ENCODE measurements at regions not wholly inside any gene's neighbourhood (a gene's known extent, or its start where the extent isn't known, plus 50 kb on each side); places are given as distances from the start of the nearest gene placed in this dataset.
A peak's percentile ranks its signal among the peaks of the same experiment; 100 is the strongest.

- Mint-ChIP-seq H3K36me3 (peaks cover 3% of the 10 kb centered on the region; the same call in 1 of the 2 replicates), H3K27ac (no peak overlapping the region), H3K27me3 (ENCODE audit: low read depth) (no peaks in the 10 kb centered on the region), H3K4me3 (no peak overlapping the region), H3K4me1 (peaks cover 2% of the 10 kb centered on the region; the same call in 1 of the 2 replicates), H3K9me3 (peaks cover 18% of the 10 kb centered on the region)
- DNase-seq (ENCODE audit: low spot score) (no peak), ATAC-seq (no peak)
- ChIA-PET POLR2A (no interaction called here), CTCF (interaction anchor here (0.7 kb wide), 1 partner anchor 65 kb away, joined by 3 read pairs; no protein-coding TSS in a partner anchor)
- TF ChIP-seq HMGA2 (CRISPR knock-in tag; IDR thresholded peaks at IDR 0.05) (no peak), PREB (CRISPR knock-in tag; IDR thresholded peaks at IDR 0.05; ENCODE audit: borderline replicate concordance) (no peak), NR2C2 (CRISPR knock-in tag; IDR thresholded peaks at IDR 0.05) (no peak)
Measured at GRCh38 chr7:45987521-45988290, 66.6 kb upstream of the IGFBP3 start.

- ATAC-seq (no peak), DNase-seq (ENCODE audit: low spot score) (no peak)
- Mint-ChIP-seq H3K27me3 (ENCODE audit: low read depth) (no peaks in the 10 kb centered on the region; the same call in 1 of the 2 replicates), H3K36me3 (peaks cover 9% of the 10 kb centered on the region), H3K9me3 (peaks cover 18% of the 10 kb centered on the region), H3K27ac (no peak overlapping the region), H3K4me3 (no peak overlapping the region), H3K4me1 (peaks cover 2% of the 10 kb centered on the region; the same call in 1 of the 2 replicates)
- ChIA-PET POLR2A (no interaction called here), CTCF (interaction anchor here (0.7 to 0.8 kb wide), 2 partner anchors 64 kb away, joined by 3 read pairs; no protein-coding TSS in a partner anchor)
- TF ChIP-seq GABPB1 (CRISPR knock-in tag; IDR thresholded peaks at IDR 0.05) (peak; percentile 63; the same call in 1 of the 2 replicates), SMAD4 (CRISPR knock-in tag; IDR thresholded peaks at IDR 0.05) (no peak)
Measured at GRCh38 chr7:45986355-45987298, 65.6 kb upstream of the IGFBP3 start.

- TF ChIP-seq NFATC4 (CRISPR knock-in tag; IDR thresholded peaks at IDR 0.05) = no peak
- TF ChIP-seq MYBL2 (CRISPR knock-in tag; IDR thresholded peaks at IDR 0.05) = no peak
- no peak for TF ChIP-seq ATF1 (CRISPR knock-in tag; IDR thresholded peaks at IDR 0.05)
- TF ChIP-seq NR3C1 (CRISPR knock-in tag; conservative IDR thresholded peaks at IDR 0.05; ENCODE audit: low read depth) = no peak
- no peak for TF ChIP-seq IRF2 (CRISPR knock-in tag; IDR thresholded peaks at IDR 0.05; ENCODE audit: borderline replicate concordance, low read depth)
- no peak for TF ChIP-seq FOXK1 (CRISPR knock-in tag; IDR thresholded peaks at IDR 0.05)
- TF ChIP-seq SMAD3 (CRISPR knock-in tag; IDR thresholded peaks at IDR 0.05; ENCODE audit: borderline replicate concordance) = no peak
- DNase-seq (ENCODE audit: low spot score) = no peak
- no peaks in the 10 kb centered on the region; the same call in 1 of the 2 replicates for H3K27me3 Mint-ChIP-seq (ENCODE audit: low read depth)
- H3K4me1 Mint-ChIP-seq = peaks cover 2% of the 10 kb centered on the region; the same call in 1 of the 2 replicates
- H3K4me3 Mint-ChIP-seq = no peak overlapping the region
- no peak for ATAC-seq
- no peak overlapping the region for H3K27ac Mint-ChIP-seq
- peaks cover 9% of the 10 kb centered on the region for H3K36me3 Mint-ChIP-seq
- ChIA-PET POLR2A (no interaction called here), CTCF (interaction anchor here (0.8 kb wide), 1 partner anchor 63 kb away, joined by 3 read pairs; no protein-coding TSS in a partner anchor)
- H3K9me3 Mint-ChIP-seq = peaks cover 15% of the 10 kb centered on the region
Measured at GRCh38 chr7:45985902-45986301, 64.8 kb upstream of the IGFBP3 start.

GRCh38 chr7:45984386-45985295 is 63.6 kb upstream of the IGFBP3 start:
- peaks cover 22% of the 10 kb centered on the region for H3K9me3 Mint-ChIP-seq
- H3K4me3 Mint-ChIP-seq = no peak overlapping the region
- peaks cover 11% of the 10 kb centered on the region for H3K36me3 Mint-ChIP-seq
- H3K27me3 Mint-ChIP-seq (ENCODE audit: low read depth) = no peaks in the 10 kb centered on the region; the same call in 1 of the 2 replicates
- ChIA-PET POLR2A (no interaction called here), CTCF (interaction anchor here (0.9 to 1.6 kb wide), 2 partner anchors 61 to 64 kb away, joined by 3 read pairs; partner anchors contain the start of gene IGFBP3)
- DNase-seq (ENCODE audit: low spot score) (no peak), ATAC-seq (peak; percentile 22; the same call in 1 of the 2 replicates)
- H3K27ac Mint-ChIP-seq = no peak overlapping the region
- no peaks in the 10 kb centered on the region for H3K4me1 Mint-ChIP-seq
- no peak for TF ChIP-seq NFYB (CRISPR knock-in tag; conservative IDR thresholded peaks at IDR 0.05; ENCODE audit: low read depth)
- TF ChIP-seq ELF4 (CRISPR knock-in tag; IDR thresholded peaks at IDR 0.05; ENCODE audit: low read depth) = no peak
- TF ChIP-seq TP53 (CRISPR knock-in tag; IDR thresholded peaks at IDR 0.05) = no peak
- no peak for TF ChIP-seq ZNF232 (CRISPR knock-in tag; IDR thresholded peaks at IDR 0.05)
- TF ChIP-seq CTCF (IDR thresholded peaks at IDR 0.05) = no peak
- no peak for TF ChIP-seq ZSCAN18 (CRISPR knock-in tag; IDR thresholded peaks at IDR 0.05)
- no peak for TF ChIP-seq CREB1 (CRISPR knock-in tag; IDR thresholded peaks at IDR 0.05)
- TF ChIP-seq E2F5 (CRISPR knock-in tag; IDR thresholded peaks at IDR 0.05) = no peak
